ENCODE measurements at regions not wholly inside any gene's neighbourhood (a gene's known extent, or its start where the extent isn't known, plus 50 kb on each side); places are given as distances from the start of the nearest gene placed in this dataset.
"Not testable (repeated sequence)": the region's sequence is repeated elsewhere in the genome, so short reads cannot be mapped to it uniquely, and the experiment has no call there.

GRCh38 chr5:130795037-130795436 is 370.0 kb downstream of the HINT1 start:
- no peak for ATAC-seq (ENCODE audit: low FRiP score)
- no peak for TF ChIP-seq CTCF (IDR thresholded peaks at IDR 0.05)
- DNase-seq (ENCODE audit: low spot score): no peak

GRCh38 chr5:130777794-130778193 is 387.3 kb downstream of the HINT1 start:
- ATAC-seq (ENCODE audit: low FRiP score) (no peak), DNase-seq (ENCODE audit: low spot score) (no peak)
- TF ChIP-seq CTCF (IDR thresholded peaks at IDR 0.05): no peak

GRCh38 chr5:130773813-130774212 is 391.2 kb downstream of the HINT1 start:
- no peak for DNase-seq (ENCODE audit: low spot score)
- no peak for TF ChIP-seq CTCF (IDR thresholded peaks at IDR 0.05)
- ATAC-seq (ENCODE audit: low FRiP score): no peak

GRCh38 chr5:130762031-130762430 is 403.0 kb downstream of the HINT1 start:
- ATAC-seq (ENCODE audit: low FRiP score): no peak
- no peak for DNase-seq (ENCODE audit: low spot score)
- TF ChIP-seq CTCF (IDR thresholded peaks at IDR 0.05): no peak

GRCh38 chr5:130759061-130759460 is 406.0 kb downstream of the HINT1 start:
- TF ChIP-seq CTCF (IDR thresholded peaks at IDR 0.05): no peak
- DNase-seq (ENCODE audit: low spot score) (no peak), ATAC-seq (ENCODE audit: low FRiP score) (no peak)

- no peak for TF ChIP-seq CTCF (IDR thresholded peaks at IDR 0.05)
- ATAC-seq (ENCODE audit: low FRiP score) (no peak), DNase-seq (ENCODE audit: low spot score) (no peak)
Measured at GRCh38 chr5:130747556-130747955, 417.5 kb downstream of the HINT1 start.

GRCh38 chr5:130746641-130747040 is 418.4 kb downstream of the HINT1 start:
- DNase-seq (ENCODE audit: low spot score); ATAC-seq (ENCODE audit: low FRiP score): not testable (repeated sequence)

- TF ChIP-seq CTCF (IDR thresholded peaks at IDR 0.05): no peak
- ATAC-seq (ENCODE audit: low FRiP score) (no peak), DNase-seq (ENCODE audit: low spot score) (no peak)
Measured at GRCh38 chr5:130743092-130743491, 422.0 kb downstream of the HINT1 start.
